MCF 10A (cell line): ENCODE measurements at regions not wholly inside any gene's neighbourhood (a gene's known extent, or its start where the extent isn't known, plus 50 kb on each side); places are given as distances from the start of the nearest gene placed in this dataset.
"Not testable (repeated sequence)": the region's sequence is repeated elsewhere in the genome, so short reads cannot be mapped to it uniquely, and the experiment has no call there.

Source experiments
- BruUV-seq: library from RNA; stranded (reverse); fragments of 400-500 nt; replicated peaks from 2 replicates; lab custom pipeline; 2021; lab: Mats Ljungman, UMichigan
- CTCF ChIA-PET: fragments of 300-600 bp; sonication (Branson Sonifier 250); formaldehyde crosslinking; extraction: SDS; loops from one replicate; lab custom pipeline; 2021; ENCODE audit warnings: antibody characterized with exemption, inconsistent platforms; lab: Yijun Ruan, JAX
- POLR2A ChIA-PET: fragments of 300-600, 350-650 bp; sonication (Branson Sonifier 250); formaldehyde crosslinking; extraction: SDS; loops from one replicate; lab custom pipeline; 2020; ENCODE audit warnings: antibody characterized with exemption, inconsistent platforms; lab: Yijun Ruan, JAX
- DNase-seq: peaks from one replicate; pipeline ENCODE4 v3.0.0-alpha.2; 2018; ENCODE audit not compliant: unreplicated experiment
- H3K27ac Mint-ChIP-seq: one replicate; pipeline ENCODE4 v1.8.0; 2022; ENCODE audit warnings: mild to moderate bottlenecking, low read depth, mixed read lengths; ENCODE audit not compliant: unreplicated experiment
- H3K27me3 Mint-ChIP-seq: one replicate; pipeline ENCODE4 v1.8.0; 2022; ENCODE audit warnings: mixed read lengths; ENCODE audit not compliant: insufficient read depth, unreplicated experiment
- H3K36me3 Mint-ChIP-seq: one replicate; pipeline ENCODE4 v1.8.0; 2022; ENCODE audit warnings: mild to moderate bottlenecking, moderate library complexity, mixed read lengths; ENCODE audit not compliant: insufficient read depth, unreplicated experiment
- H3K4me1 Mint-ChIP-seq: one replicate; pipeline ENCODE4 v1.8.0; 2022; ENCODE audit warnings: mixed read lengths; ENCODE audit not compliant: insufficient read depth, unreplicated experiment
- H3K4me3 Mint-ChIP-seq: one replicate; pipeline ENCODE4 v1.8.0; 2022; ENCODE audit warnings: mild to moderate bottlenecking, moderate library complexity, mixed read lengths; ENCODE audit not compliant: unreplicated experiment
- H3K9me3 Mint-ChIP-seq: one replicate; pipeline ENCODE4 v1.8.0; 2022; ENCODE audit warnings: mixed read lengths; ENCODE audit not compliant: unreplicated experiment
- CTCF ChIP-seq: fragments of 200-600 bp; IDR thresholded peaks from one replicate; pipeline ENCODE4 v1.8.0; 2022; ENCODE audit warnings: antibody characterized with exemption, mild to moderate bottlenecking; ENCODE audit not compliant: unreplicated experiment
- intact Hi-C: fragments of 100-400 bp; cut with micrococcal nuclease; formaldehyde crosslinking; loops from 2 replicates; pipeline ENCODE4 v1.14.1; 2022

- CTCF ChIA-PET, result no interaction called here
- Mint-ChIP-seq H3K9me3 (no peaks in the 10 kb centered on the region), H3K4me1 (no peaks in the 10 kb centered on the region), H3K36me3 (no peaks in the 10 kb centered on the region), H3K27me3 (peaks cover 20% of the 10 kb centered on the region), H3K27ac (no peak overlapping the region), H3K4me3 (no peak overlapping the region)
- DNase-seq, result no peak
- BruUV-seq, result no TSS peak
- POLR2A ChIA-PET, result no interaction called here
- intact Hi-C loops, result no loop called here
- TF ChIP-seq CTCF, result no peak
These were observed 74.4 kb upstream of the LRFN5 start for GRCh38 chr14:41532255-41532654.

- DNase-seq, result no peak
- Mint-ChIP-seq H3K36me3 (no peaks in the 10 kb centered on the region), H3K27ac (no peak overlapping the region), H3K4me3 (no peak overlapping the region), H3K4me1 (peaks cover 5% of the 10 kb centered on the region), H3K27me3 (peaks cover 67% of the 10 kb centered on the region), H3K9me3 (no peaks in the 10 kb centered on the region)
- CTCF ChIA-PET, result no interaction called here
- BruUV-seq, result no TSS peak
- POLR2A ChIA-PET, result no interaction called here
- no peak for TF ChIP-seq CTCF
- intact Hi-C loops, result no loop called here
These were observed 84.8 kb upstream of the LRFN5 start for GRCh38 chr14:41521891-41522290.

GRCh38 chr14:41518030-41518429, 88.6 kb upstream of the LRFN5 start:
- BruUV-seq, result not testable (repeated sequence)

DNA sequence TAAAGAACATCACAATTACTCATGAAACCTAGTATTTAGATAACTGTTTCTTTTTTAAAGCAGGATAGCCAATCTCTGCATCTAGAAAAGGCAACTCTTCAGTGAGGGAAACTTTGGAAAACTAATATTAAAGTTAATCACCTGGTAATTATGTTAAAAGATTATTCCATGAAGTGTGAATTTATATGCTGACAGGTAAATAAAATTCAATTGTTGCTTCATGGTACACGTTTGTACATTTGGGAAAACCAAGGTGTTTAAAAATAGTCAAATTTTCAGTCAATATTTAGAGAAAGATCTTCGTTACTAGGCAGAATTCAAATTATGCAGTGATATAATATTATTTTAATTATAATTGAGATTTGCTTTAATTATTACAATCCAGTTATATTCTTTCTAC, 100.1 kb upstream of the LRFN5 start:
- Mint-ChIP-seq H3K27ac (no peak overlapping the region), H3K9me3 (no peaks in the 10 kb centered on the region), H3K4me3 (no peak overlapping the region), H3K27me3 (peaks cover 25% of the 10 kb centered on the region), H3K36me3 (no peaks in the 10 kb centered on the region), H3K4me1 (no peaks in the 10 kb centered on the region)
- TF ChIP-seq CTCF, result no peak
- ChIA-PET CTCF (no interaction called here), POLR2A (no interaction called here)
- no peak for DNase-seq
- no TSS peak for BruUV-seq
- intact Hi-C loops, result no loop called here

More at GRCh38 chr14:41518030-41518429, 88.6 kb upstream of the LRFN5 start:
- H3K4me3 Mint-ChIP-seq, POLR2A ChIA-PET, DNase-seq, CTCF ChIA-PET, intact Hi-C loops, H3K27ac Mint-ChIP-seq, H3K9me3 Mint-ChIP-seq, H3K4me1 Mint-ChIP-seq, H3K36me3 Mint-ChIP-seq: not testable (repeated sequence)
- peaks cover 39% of the 10 kb centered on the region for H3K27me3 Mint-ChIP-seq

DNA sequence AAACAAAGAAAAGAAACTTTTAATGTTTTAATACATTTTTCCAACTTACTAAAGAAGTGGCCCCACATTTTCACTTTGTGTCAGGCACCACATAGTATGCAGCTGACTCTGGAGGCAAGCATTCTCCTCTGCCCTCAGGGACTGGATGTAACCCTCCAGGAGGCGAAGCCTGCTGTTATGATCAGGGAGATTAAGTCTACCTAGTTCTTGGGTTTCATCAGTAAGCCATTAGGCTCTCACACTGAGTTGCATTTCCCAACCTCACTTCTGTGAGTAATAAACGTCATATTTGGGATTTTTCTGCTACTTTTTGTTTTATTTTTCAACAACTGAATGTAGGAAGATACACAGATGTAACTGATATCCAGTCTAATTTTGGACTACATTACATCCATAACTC, 101.2 kb upstream of the LRFN5 start:
- Mint-ChIP-seq H3K9me3 (no peaks in the 10 kb centered on the region), H3K27me3 (peaks cover 23% of the 10 kb centered on the region), H3K36me3 (no peaks in the 10 kb centered on the region), H3K4me3 (no peak overlapping the region), H3K4me1 (no peaks in the 10 kb centered on the region), H3K27ac (no peak overlapping the region)
- BruUV-seq, result no TSS peak
- POLR2A ChIA-PET, result no interaction called here
- DNase-seq, result no peak
- CTCF ChIA-PET, result no interaction called here
- intact Hi-C loops, result no loop called here
- no peak for TF ChIP-seq CTCF
